NCI-H1105 (cell line): ENCODE measurements at regions not wholly inside any gene's neighbourhood (a gene's known extent, or its start where the extent isn't known, plus 50 kb on each side); places are given as distances from the start of the nearest gene placed in this dataset.
"Not testable (repeated sequence)": the region's sequence is repeated elsewhere in the genome, so short reads cannot be mapped to it uniquely, and the experiment has no call there.

Source experiments
- DNase-seq: peaks from one replicate; lab custom pipeline; 2025; lab: John Stamatoyannopoulos, UW

- no peak for DNase-seq
Measured at GRCh38 chr21:19392390-19392789, 988.8 kb upstream of the TMPRSS15 start.

- DNase-seq: no peak
Measured at GRCh38 chr21:19400223-19400770, 996.7 kb upstream of the TMPRSS15 start.

- DNase-seq: no peak
Measured at GRCh38 chr21:19402870-19403269, 999.3 kb upstream of the TMPRSS15 start.

- no peak for DNase-seq
Measured at GRCh38 chr21:19405326-19405725, 1001.7 kb upstream of the TMPRSS15 start.

GRCh38 chr21:19420565-19420964 lies 1017.0 kb upstream of the TMPRSS15 start:
- no peak for DNase-seq

GRCh38 chr21:19433623-19434022 lies 1030.0 kb upstream of the TMPRSS15 start:
- DNase-seq: no peak

GRCh38 chr21:19440792-19441655 lies 1037.4 kb upstream of the TMPRSS15 start:
- DNase-seq: no peak

GRCh38 chr21:19458295-19458694 lies 1054.7 kb upstream of the TMPRSS15 start:
- DNase-seq: no peak

GRCh38 chr21:19461481-19462205 lies 1058.1 kb upstream of the TMPRSS15 start:
- no peak for DNase-seq

GRCh38 chr21:19463966-19464365 lies 1060.4 kb upstream of the TMPRSS15 start:
- no peak for DNase-seq

- no peak for DNase-seq
Measured at GRCh38 chr21:19468991-19469715, 1065.6 kb upstream of the TMPRSS15 start.

GRCh38 chr21:19475525-19475924 lies 1071.9 kb upstream of the TMPRSS15 start:
- no peak for DNase-seq

GRCh38 chr21:19489930-19490329 lies 1086.3 kb upstream of the TMPRSS15 start:
- DNase-seq: no peak

- DNase-seq: no peak
Measured at GRCh38 chr21:19490481-19490880, 1086.9 kb upstream of the TMPRSS15 start.

- not testable (repeated sequence) for DNase-seq
Measured at GRCh38 chr21:19493437-19494241, 1090.1 kb upstream of the TMPRSS15 start.

- no peak for DNase-seq
Measured at GRCh38 chr21:19501115-19501514, 1097.5 kb upstream of the TMPRSS15 start.

GRCh38 chr21:19507682-19508260 lies 1104.2 kb upstream of the TMPRSS15 start:
- no peak for DNase-seq

GRCh38 chr21:19508442-19508841 lies 1104.9 kb upstream of the TMPRSS15 start:
- DNase-seq: no peak

- no peak for DNase-seq
Measured at GRCh38 chr21:19508844-19509243, 1105.3 kb upstream of the TMPRSS15 start.

- DNase-seq: no peak
Measured at GRCh38 chr21:19510057-19510456, 1106.5 kb upstream of the TMPRSS15 start.

- no peak for DNase-seq
Measured at GRCh38 chr21:19510653-19511052, 1107.1 kb upstream of the TMPRSS15 start.
